Immature natural killer cell (primary cell): ENCODE measurements at regions not wholly inside any gene's neighbourhood (a gene's known extent, or its start where the extent isn't known, plus 50 kb on each side); places are given as distances from the start of the nearest gene placed in this dataset.

Experiments
- DNase-seq, 3 donors: peaks; one replicate each; pipeline ENCODE4 v3.0.0; 2022; ENCODE audit warnings: mixed read lengths in 1 of 3
- H3K27ac Mint-ChIP-seq, 6 donors: one replicate each; pipeline ENCODE4 v1.8.0; 2020; ENCODE audit warnings: mixed read lengths in 6 of 6, mild to moderate bottlenecking in 5 of 6, inconsistent platforms in 4 of 6, moderate library complexity in 3 of 6
- H3K27me3 Mint-ChIP-seq, 3 donors: one replicate each; pipeline ENCODE4 v1.8.0; 2020 to 2021; ENCODE audit warnings: low read depth in 3 of 3, mild to moderate bottlenecking in 3 of 3, mixed read lengths in 3 of 3, moderate library complexity in 3 of 3, inconsistent platforms in 1 of 3
- H3K36me3 Mint-ChIP-seq, 3 donors: one replicate each; pipeline ENCODE4 v1.8.0; 2020; ENCODE audit warnings: mixed read lengths in 3 of 3, inconsistent platforms in 2 of 3, mild to moderate bottlenecking in 2 of 3
- H3K4me1 Mint-ChIP-seq, 2 donors: one replicate each; pipeline ENCODE4 v1.8.0; 2020; ENCODE audit warnings: inconsistent platforms in 2 of 2, mild to moderate bottlenecking in 2 of 2, mixed read lengths in 2 of 2, moderate library complexity in 1 of 2
- H3K4me3 Mint-ChIP-seq, 5 donors: one replicate each; pipeline ENCODE4 v1.8.0; 2020; ENCODE audit warnings: mild to moderate bottlenecking in 5 of 5, mixed read lengths in 5 of 5, inconsistent platforms in 3 of 5, moderate library complexity in 3 of 5
- H3K9me3 Mint-ChIP-seq, 6 donors: one replicate each; pipeline ENCODE4 v1.8.0; 2020; ENCODE audit warnings: mild to moderate bottlenecking in 6 of 6, mixed read lengths in 6 of 6, inconsistent platforms in 4 of 6, moderate library complexity in 3 of 6

GRCh38 chr15:67999320-68000100 is 54.6 kb upstream of the PIAS1 start:
- H3K9me3 Mint-ChIP-seq = no peaks in the 10 kb centered on the region
- no peak for DNase-seq
- no peak overlapping the region for H3K27ac Mint-ChIP-seq
- H3K36me3 Mint-ChIP-seq = no peaks in the 10 kb centered on the region
- no peaks in the 10 kb centered on the region for H3K4me1 Mint-ChIP-seq
- no peak overlapping the region for H3K4me3 Mint-ChIP-seq
- peaks cover 0 to 7% (median 2%) of the 10 kb centered on the region in 3 donors for H3K27me3 Mint-ChIP-seq

DNA sequence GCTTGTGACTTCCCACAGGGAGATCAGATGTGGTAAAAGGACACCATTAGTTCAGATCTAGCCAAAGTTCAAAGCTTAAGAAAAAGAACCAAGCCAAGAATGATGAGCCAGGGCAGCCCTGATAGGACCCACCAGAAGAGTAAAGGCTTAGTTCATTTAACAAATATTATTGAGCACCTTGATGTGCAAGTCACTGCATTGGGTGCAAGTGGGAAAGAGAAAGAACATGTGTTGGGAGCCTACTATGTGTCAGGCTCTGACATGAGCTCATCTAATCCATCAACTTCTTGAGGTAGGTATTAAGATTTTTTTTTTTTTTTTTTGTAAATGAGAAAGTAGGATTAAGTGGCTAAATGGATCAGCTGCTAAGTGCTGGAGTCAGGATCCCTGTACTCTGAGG is 53.4 kb upstream of the PIAS1 start:
- no peaks in the 10 kb centered on the region for H3K4me1 Mint-ChIP-seq
- no peak for DNase-seq
- no peak overlapping the region for H3K27ac Mint-ChIP-seq

DNA sequence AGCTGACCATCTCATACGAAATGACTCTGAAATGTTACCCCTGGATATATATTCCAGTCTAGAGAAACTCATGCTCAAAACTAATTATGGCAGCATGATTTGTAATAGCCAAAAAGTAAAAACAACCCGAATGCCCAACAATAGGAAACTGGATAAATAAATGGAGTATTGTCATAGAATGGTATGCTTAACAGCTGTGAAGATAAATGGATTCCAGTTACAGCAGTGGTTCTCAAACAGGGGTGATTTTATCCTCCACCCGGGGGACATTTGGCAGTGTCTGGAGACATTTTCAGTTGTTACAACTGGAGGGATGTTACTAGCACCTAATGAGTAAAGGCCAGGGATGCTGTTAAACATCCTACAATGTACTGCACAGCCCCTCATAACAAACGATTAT is 52.3 kb upstream of the PIAS1 start:
- Mint-ChIP-seq H3K27ac (no peak overlapping the region), H3K27me3 (peaks cover 0 to 10% (median 2%) of the 10 kb centered on the region in 3 donors), H3K36me3 (no peaks in the 10 kb centered on the region), H3K4me1 (no peaks in the 10 kb centered on the region), H3K9me3 (peaks cover 0 to under 1% (median 0%) of the 10 kb centered on the region in 6 donors), H3K4me3 (no peak overlapping the region)
- DNase-seq = no peak

More for the DNA sequence above, 53.4 kb upstream of the PIAS1 start:
- Mint-ChIP-seq H3K36me3 (no peaks in the 10 kb centered on the region), H3K27me3 (peaks cover 0 to 8% (median 2%) of the 10 kb centered on the region in 3 donors), H3K4me3 (no peak overlapping the region), H3K9me3 (no peaks in the 10 kb centered on the region)

- H3K4me3 Mint-ChIP-seq = no peak overlapping the region
- H3K9me3 Mint-ChIP-seq = peaks cover 0 to 10% (median under 1%) of the 10 kb centered on the region in 6 donors
- H3K27ac Mint-ChIP-seq = no peak overlapping the region
- peaks cover 0 to 10% (median 4%) of the 10 kb centered on the region in 3 donors for H3K27me3 Mint-ChIP-seq
- H3K36me3 Mint-ChIP-seq = peaks cover 0 to 3% (median 0%) of the 10 kb centered on the region in 3 donors
- no peak for DNase-seq
- H3K4me1 Mint-ChIP-seq = no peaks in the 10 kb centered on the region
Measured at GRCh38 chr15:68003297-68003696, 50.8 kb upstream of the PIAS1 start.
